ENCODE measurements at regions not wholly inside any gene's neighbourhood (a gene's known extent, or its start where the extent isn't known, plus 50 kb on each side); places are given as distances from the start of the nearest gene placed in this dataset.
"Not testable (repeated sequence)": the region's sequence is repeated elsewhere in the genome, so short reads cannot be mapped to it uniquely, and the experiment has no call there.

GRCh38 chr15:20261321-20262280, 280.0 kb downstream of the GOLGA6L6 start:
- peak in 1 of 2 donors; percentile 76 for DNase-seq
- H3K36me3 ChIP-seq (ENCODE audit: control insufficient read depth in 1 of 2, insufficient read depth in 2 of 2, low read length in 1 of 2); intact Hi-C loops (cut with DNase I); H3K27me3 ChIP-seq (ENCODE audit: control insufficient read depth in 1 of 2, insufficient read depth in 2 of 2, low read length in 1 of 2); H3K9me3 ChIP-seq (ENCODE audit: control insufficient read depth, low read length); H3K4me3 ChIP-seq (ENCODE audit: low read length in 2 of 2); H3K4me1 ChIP-seq (ENCODE audit: control insufficient read depth in 1 of 2, insufficient read depth in 2 of 2, low read length in 2 of 2); ATAC-seq (ENCODE audit: low FRiP score); H3K27ac ChIP-seq (ENCODE audit: low read depth in 1 of 2, low read length in 2 of 2): not testable (repeated sequence)
- 76 to 78% methylated on average over 16 of the region's 16 CpGs for WGBS, 2 donors

GRCh38 chr15:20260650-20261049, 280.9 kb downstream of the GOLGA6L6 start:
- H3K4me1 ChIP-seq (ENCODE audit: control insufficient read depth in 1 of 2, insufficient read depth in 2 of 2, low read length in 2 of 2); intact Hi-C loops (cut with DNase I); H3K9me3 ChIP-seq (ENCODE audit: control insufficient read depth, low read length); H3K4me3 ChIP-seq (ENCODE audit: low read length in 2 of 2); H3K27ac ChIP-seq (ENCODE audit: low read depth in 1 of 2, low read length in 2 of 2); H3K36me3 ChIP-seq (ENCODE audit: control insufficient read depth in 1 of 2, insufficient read depth in 2 of 2, low read length in 1 of 2); H3K27me3 ChIP-seq (ENCODE audit: control insufficient read depth in 1 of 2, insufficient read depth in 2 of 2, low read length in 1 of 2); ATAC-seq (ENCODE audit: low FRiP score): not testable (repeated sequence)
- 72 to 73% methylated on average over 7 of the region's 7 CpGs for whole genome bisulfite sequencing, 2 donors
- DNase-seq = peak in 1 of 2 donors; percentile 63

- H3K27ac ChIP-seq (ENCODE audit: low read depth in 1 of 2, low read length in 2 of 2); H3K4me3 ChIP-seq (ENCODE audit: low read length in 2 of 2); ATAC-seq (ENCODE audit: low FRiP score); H3K36me3 ChIP-seq (ENCODE audit: control insufficient read depth in 1 of 2, insufficient read depth in 2 of 2, low read length in 1 of 2); H3K4me1 ChIP-seq (ENCODE audit: control insufficient read depth in 1 of 2, insufficient read depth in 2 of 2, low read length in 2 of 2); DNase-seq; intact Hi-C loops (cut with DNase I); H3K9me3 ChIP-seq (ENCODE audit: control insufficient read depth, low read length); H3K27me3 ChIP-seq (ENCODE audit: control insufficient read depth in 1 of 2, insufficient read depth in 2 of 2, low read length in 1 of 2): not testable (repeated sequence)
- WGBS, 2 donors = 75 to 81% methylated on average over 9 of the region's 9 CpGs
Measured at GRCh38 chr15:20259559-20260190, 281.9 kb downstream of the GOLGA6L6 start.

GRCh38 chr15:20256394-20256793, 285.2 kb downstream of the GOLGA6L6 start:
- ATAC-seq (ENCODE audit: low FRiP score); H3K4me3 ChIP-seq (ENCODE audit: low read length in 2 of 2); H3K36me3 ChIP-seq (ENCODE audit: control insufficient read depth in 1 of 2, insufficient read depth in 2 of 2, low read length in 1 of 2); H3K9me3 ChIP-seq (ENCODE audit: control insufficient read depth, low read length); DNase-seq; H3K4me1 ChIP-seq (ENCODE audit: control insufficient read depth in 1 of 2, insufficient read depth in 2 of 2, low read length in 2 of 2); H3K27me3 ChIP-seq (ENCODE audit: control insufficient read depth in 1 of 2, insufficient read depth in 2 of 2, low read length in 1 of 2); H3K27ac ChIP-seq (ENCODE audit: low read depth in 1 of 2, low read length in 2 of 2); intact Hi-C loops (cut with DNase I): not testable (repeated sequence)
- 84 to 86% methylated on average over 7 of the region's 7 CpGs for WGBS, 2 donors

GRCh38 chr15:20255641-20256040, 286.0 kb downstream of the GOLGA6L6 start:
- H3K27ac ChIP-seq (ENCODE audit: low read depth in 1 of 2, low read length in 2 of 2); H3K4me3 ChIP-seq (ENCODE audit: low read length in 2 of 2); intact Hi-C loops (cut with DNase I); H3K36me3 ChIP-seq (ENCODE audit: control insufficient read depth in 1 of 2, insufficient read depth in 2 of 2, low read length in 1 of 2); DNase-seq; H3K4me1 ChIP-seq (ENCODE audit: control insufficient read depth in 1 of 2, insufficient read depth in 2 of 2, low read length in 2 of 2); H3K27me3 ChIP-seq (ENCODE audit: control insufficient read depth in 1 of 2, insufficient read depth in 2 of 2, low read length in 1 of 2); H3K9me3 ChIP-seq (ENCODE audit: control insufficient read depth, low read length); ATAC-seq (ENCODE audit: low FRiP score): not testable (repeated sequence)
- 67 to 71% methylated on average over 9 of the region's 9 CpGs for WGBS, 2 donors

DNA sequence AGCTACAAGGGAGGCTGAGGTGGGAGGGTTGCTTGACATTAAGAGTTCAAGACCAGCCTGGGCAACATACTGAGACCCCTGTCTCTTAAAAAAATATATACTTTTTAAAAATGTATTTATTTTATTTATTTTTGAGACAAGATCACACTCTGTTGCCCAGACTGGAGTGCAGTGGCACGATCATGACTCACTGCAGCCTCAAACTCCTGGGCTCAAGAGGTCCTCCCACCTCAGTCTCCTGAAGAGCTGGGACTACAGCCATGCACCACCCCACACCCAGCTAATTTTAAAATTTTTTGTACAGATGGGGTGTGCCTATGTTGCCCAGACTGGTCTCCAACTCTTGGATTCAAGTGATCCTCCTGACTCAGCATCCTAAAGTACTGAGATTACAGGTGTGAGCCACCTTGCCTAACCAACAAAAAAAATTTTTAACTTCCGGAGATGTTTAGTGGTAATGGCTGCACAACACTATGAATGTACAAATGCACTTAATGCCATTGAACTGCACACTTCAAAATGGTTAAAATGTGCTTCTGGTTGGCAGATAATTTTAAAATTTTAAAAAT, 288.5 kb downstream of the GOLGA6L6 start:
- WGBS, 2 donors = 37 to 48% methylated on average over 2 of the region's 2 CpGs
- H3K27ac ChIP-seq (ENCODE audit: low read depth in 1 of 2, low read length in 2 of 2); H3K9me3 ChIP-seq (ENCODE audit: control insufficient read depth, low read length); H3K4me1 ChIP-seq (ENCODE audit: control insufficient read depth in 1 of 2, insufficient read depth in 2 of 2, low read length in 2 of 2); intact Hi-C loops (cut with DNase I); H3K36me3 ChIP-seq (ENCODE audit: control insufficient read depth in 1 of 2, insufficient read depth in 2 of 2, low read length in 1 of 2); H3K27me3 ChIP-seq (ENCODE audit: control insufficient read depth in 1 of 2, insufficient read depth in 2 of 2, low read length in 1 of 2); DNase-seq; ATAC-seq (ENCODE audit: low FRiP score); H3K4me3 ChIP-seq (ENCODE audit: low read length in 2 of 2): not testable (repeated sequence)

- H3K4me1 ChIP-seq (ENCODE audit: control insufficient read depth in 1 of 2, insufficient read depth in 2 of 2, low read length in 2 of 2); H3K27ac ChIP-seq (ENCODE audit: low read depth in 1 of 2, low read length in 2 of 2); ATAC-seq (ENCODE audit: low FRiP score); H3K4me3 ChIP-seq (ENCODE audit: low read length in 2 of 2); H3K36me3 ChIP-seq (ENCODE audit: control insufficient read depth in 1 of 2, insufficient read depth in 2 of 2, low read length in 1 of 2); intact Hi-C loops (cut with DNase I); DNase-seq; H3K9me3 ChIP-seq (ENCODE audit: control insufficient read depth, low read length); H3K27me3 ChIP-seq (ENCODE audit: control insufficient read depth in 1 of 2, insufficient read depth in 2 of 2, low read length in 1 of 2): not testable (repeated sequence)
- 69 to 72% methylated on average over 7 of the region's 7 CpGs for WGBS, 2 donors
Measured at GRCh38 chr15:20252040-20252439, 289.6 kb downstream of the GOLGA6L6 start.

DNA sequence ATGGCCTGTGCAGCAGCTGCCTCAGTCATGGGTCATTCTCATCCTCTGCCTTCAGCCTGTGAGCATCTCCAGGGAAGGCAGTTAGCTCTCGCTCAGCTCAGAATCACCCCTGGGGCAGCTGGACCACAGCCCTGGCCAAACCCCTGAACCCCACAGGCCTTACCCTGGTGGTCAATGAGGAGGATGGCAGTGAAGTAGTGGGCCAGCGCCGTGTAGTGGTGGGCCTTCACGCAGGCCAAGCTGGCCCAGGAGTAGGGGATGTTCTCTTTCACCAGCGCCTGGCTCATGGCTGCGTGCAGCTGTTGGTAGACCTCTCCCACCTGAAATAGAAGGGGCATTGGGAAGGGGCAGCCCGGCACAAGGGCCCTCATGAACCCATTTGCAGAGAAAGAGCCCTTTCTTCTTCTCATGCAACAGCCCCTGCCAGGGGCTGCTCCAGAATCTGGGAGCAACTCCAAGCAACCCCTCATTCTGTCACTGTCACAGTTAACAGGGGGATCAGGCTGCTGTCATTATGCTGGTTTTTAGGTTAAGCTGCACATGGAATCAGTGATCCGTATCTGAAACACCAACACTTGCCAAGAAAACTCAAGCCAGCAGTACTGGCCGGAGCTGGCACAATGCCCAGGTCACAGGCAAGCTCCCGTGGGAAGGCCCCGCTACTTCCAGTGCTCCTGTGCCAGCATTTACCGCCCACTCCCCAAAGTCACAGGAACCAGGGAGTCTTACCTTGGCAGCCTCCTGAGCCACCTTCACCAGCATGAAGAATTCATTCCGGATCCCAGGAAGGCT, 290.2 kb downstream of the GOLGA6L6 start:
- ATAC-seq (ENCODE audit: low FRiP score) = peak; percentile 16
- WGBS, 2 donors = 70% methylated on average over 13 of the region's 13 CpGs
- intact Hi-C loops (cut with DNase I) = not testable (repeated sequence)

More for the DNA sequence above, 290.2 kb downstream of the GOLGA6L6 start:
- H3K4me1 ChIP-seq (ENCODE audit: control insufficient read depth in 1 of 2, insufficient read depth in 2 of 2, low read length in 2 of 2); H3K36me3 ChIP-seq (ENCODE audit: control insufficient read depth in 1 of 2, insufficient read depth in 2 of 2, low read length in 1 of 2); DNase-seq; H3K27me3 ChIP-seq (ENCODE audit: control insufficient read depth in 1 of 2, insufficient read depth in 2 of 2, low read length in 1 of 2); H3K9me3 ChIP-seq (ENCODE audit: control insufficient read depth, low read length); H3K4me3 ChIP-seq (ENCODE audit: low read length in 2 of 2); H3K27ac ChIP-seq (ENCODE audit: low read depth in 1 of 2, low read length in 2 of 2): not testable (repeated sequence)

All from aorta (tissue), 5 donors.